HG02610 (cell line): ENCODE measurements at regions not wholly inside any gene's neighbourhood (a gene's known extent, or its start where the extent isn't known, plus 50 kb on each side); places are given as distances from the start of the nearest gene placed in this dataset.

ENCODE experiments used
- ATAC-seq: cut with Tn5 transposase; IDR thresholded peaks from one replicate; pipeline ENCODE4 v1.9.1; 2021; ENCODE audit warnings: mild to moderate bottlenecking, moderate library complexity; ENCODE audit not compliant: unreplicated experiment

DNA sequence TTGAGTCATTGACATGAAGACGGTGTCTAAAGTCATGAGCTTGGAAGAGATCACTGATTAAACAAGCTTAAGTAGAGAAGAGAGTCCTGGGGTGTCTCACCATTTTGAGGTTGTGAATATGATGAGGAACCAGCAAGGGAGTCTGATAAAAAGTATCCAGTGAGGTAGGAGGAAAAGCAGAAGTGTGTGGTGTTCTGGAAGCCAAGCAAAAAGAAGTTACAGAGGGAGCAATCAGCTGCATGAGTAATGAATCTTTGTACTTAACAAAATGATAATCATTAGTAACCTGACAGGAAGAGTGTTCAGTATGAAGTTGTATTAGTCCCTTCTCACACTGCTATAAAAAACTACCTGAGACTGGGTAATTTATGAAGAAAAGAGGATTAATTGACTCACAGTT lies 131.3 kb downstream of the C11orf87 start:
- no peak for ATAC-seq

DNA sequence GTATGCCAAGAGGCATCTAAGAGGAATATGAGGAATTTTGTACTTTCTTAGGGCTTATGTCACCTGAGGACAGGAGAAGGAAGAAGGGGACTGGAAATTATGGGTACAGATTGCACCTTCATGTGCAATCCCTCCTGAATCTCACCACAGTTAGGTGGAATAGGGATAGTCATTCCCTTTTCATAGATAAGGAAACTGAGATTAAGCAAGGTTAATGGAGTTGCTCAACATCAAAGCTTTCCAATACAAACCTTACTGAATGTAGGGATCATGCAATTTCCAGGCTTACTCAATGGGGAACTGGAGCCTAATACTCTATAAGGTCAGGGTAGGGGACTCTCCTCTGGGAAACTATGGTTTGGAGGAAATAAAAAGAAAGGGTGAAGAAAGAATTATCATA lies 133.0 kb downstream of the C11orf87 start:
- no peak for ATAC-seq

DNA sequence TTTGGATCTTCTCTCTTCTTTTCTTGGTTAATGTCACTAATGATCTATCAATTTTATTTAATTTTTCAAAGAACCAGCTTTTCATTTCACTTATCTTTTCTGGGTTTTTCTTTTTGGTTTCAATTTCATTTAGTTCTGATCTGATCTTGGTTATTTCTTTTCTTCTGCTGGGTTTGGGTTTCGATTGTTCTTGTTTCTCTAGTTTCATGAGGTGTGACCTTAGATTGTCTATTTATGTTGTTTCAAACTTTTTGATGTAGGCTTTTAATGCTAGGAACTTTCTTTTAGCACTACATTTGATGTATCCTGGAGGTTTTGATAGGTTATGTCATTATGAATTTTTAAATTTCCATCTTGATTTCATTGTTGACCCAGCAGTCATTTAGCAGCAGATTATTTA lies 142.3 kb downstream of the C11orf87 start:
- ATAC-seq: no peak

DNA sequence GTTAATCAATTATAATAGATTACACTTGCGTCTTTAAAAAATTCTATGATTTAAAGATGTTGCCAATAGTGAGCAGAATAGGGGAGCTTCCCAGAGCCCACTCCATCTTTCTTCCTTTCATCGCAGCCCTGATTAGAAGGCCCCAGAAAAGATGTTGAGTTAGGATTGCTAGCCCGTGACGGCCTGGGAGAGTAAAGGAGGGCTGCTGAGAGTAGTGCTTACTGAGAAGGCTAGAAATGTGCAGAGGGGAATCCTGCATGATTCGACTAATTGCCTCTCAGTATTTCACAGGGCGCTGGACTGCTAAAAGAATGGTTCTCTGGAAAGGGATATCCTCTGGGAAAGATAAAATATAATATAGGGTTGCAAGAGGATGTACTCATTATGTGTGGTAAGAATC lies 160.5 kb downstream of the C11orf87 start:
- ATAC-seq: no peak

DNA sequence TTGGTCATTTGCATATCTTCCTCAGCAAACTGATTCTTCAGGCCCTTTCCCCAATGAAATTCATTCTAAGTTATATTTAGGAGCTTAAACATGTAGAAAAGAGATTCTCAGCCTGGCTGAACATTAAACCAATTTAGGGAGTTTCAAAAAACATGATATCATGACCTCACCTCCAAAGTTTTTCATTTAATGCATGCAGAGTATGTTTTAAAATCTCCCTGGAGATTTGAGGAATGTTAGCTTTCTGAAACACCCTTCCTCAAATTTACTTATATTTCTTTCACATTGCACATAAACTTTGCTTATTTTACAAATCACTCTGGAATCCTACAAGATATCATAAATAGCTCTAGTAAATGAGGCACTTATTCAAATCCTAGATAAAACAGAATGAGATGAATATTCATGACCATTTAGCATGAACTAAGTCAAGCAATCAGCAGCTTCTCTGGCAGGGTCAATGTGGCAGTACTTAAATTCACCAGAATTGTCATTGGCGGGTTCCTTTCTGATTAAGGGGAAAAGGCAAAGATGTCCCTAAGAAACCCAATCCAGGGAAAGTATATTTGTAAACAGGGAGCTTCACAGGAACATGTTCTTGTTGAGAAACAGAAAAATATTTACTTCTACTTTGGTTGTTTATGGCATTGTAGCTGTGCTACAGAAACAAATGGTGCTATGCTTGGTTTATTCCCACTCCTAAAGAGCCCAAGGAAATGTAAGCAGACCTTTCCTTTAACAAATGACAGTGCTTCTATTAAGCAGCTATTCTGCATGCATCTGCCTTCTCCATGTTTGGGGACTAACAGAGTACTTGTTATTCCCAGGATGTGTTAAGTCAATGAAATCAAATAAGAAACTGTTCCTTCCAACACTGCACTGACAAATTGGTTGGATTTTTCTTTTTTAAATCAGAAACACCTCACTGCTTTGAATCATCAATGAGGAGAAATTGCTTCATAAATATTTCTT lies 162.3 kb downstream of the C11orf87 start:
- no peak for ATAC-seq

DNA sequence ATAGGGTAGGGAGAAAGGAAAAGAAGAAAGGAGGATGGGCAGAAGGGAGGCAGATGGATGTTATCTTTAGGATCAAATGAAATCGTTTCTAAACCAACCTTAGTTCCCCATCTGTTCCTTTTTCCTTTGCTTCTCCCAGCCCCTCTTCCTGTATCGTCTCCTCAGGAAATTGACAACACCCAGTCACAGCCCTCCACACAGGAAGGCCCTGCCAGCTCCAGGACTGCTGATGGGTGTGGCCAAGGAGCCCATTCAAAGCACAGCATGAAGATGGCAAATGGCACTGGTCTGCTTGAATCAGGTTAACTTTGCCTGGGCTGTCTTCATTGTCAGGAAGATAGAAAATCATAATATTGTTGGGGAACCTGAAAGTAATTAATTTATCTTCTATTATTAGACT lies 164.8 kb downstream of the C11orf87 start:
- no peak for ATAC-seq

DNA sequence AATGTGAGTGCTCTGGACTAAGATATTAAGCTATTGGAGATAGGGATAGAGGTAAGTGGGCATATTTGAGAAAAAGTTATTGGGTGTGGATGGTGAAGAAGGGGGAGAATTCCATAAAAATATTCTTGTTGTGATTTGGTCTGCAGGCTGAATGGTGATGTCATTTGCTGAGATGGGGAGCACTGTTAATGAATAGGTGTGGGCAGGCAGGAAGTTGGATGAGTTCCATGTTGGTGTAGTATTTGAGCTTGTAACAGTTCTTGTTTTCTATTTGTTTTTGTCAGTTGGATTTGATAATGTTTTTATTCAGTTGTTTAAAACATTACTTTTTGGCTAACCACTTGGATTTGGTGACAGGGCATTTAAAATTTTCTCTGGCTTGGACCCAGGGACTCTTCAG lies 168.8 kb downstream of the C11orf87 start:
- ATAC-seq: no peak

DNA sequence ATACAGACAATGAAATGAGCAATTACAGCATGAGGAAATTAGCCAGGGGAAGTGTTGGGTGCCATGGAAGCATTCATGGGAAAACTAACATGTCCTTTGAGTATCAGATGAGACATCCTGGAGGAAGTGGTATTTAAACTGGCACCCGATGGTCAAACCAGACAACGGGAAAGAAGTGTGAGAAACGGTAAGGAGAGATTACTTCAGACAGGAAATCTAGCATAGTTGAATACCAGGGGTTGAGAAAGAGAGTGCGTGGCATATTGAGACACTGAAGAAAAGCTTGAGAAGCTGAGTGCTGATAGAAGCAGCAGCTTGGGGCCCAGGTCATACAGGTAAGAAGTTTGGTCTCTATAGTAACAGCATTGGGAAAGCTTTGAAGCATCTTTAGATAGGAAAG lies 175.3 kb downstream of the C11orf87 start:
- no peak for ATAC-seq

DNA sequence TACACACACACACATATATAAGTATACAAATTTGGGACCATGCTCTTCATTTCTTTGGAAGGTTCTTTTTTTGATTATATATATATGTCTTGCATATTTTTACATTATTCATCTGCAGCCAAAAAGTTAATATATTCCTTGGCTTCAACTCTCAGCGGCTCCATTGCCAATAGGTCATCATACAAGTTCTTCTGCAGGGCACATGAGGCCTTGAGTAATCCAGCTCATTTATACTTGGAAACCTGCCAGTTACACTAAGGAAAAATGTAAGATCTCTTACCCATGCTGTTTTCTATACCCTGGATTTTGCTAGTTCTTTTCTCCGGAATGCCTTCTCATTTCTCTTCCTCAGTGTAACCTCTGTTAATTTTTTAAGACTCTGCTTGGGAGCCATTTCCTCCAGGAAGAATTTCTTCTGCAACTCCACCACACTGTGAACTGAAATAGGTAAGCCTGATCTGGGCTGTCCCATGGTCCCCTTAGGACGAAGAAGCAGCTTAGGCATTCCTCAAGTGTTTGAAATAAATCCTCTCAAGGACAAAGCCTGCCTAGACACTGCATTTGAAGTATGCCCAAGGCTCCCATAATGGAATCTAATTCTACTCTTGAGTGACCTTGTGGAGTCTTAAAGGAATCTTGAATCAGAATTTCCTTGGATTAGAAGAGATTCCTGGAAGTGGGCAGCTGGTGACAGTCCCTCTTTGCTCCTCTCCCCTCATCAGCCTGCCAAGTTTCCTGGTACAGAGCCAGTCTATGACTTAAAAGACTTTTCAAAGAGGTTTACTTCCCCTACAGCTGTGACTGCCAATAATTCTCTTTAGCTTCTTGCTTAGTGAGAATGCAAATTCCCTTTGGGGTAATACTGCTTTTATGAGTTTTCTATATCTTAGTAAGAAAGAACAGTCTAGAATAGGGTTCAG lies 182.8 kb downstream of the C11orf87 start:
- ATAC-seq: no peak

DNA sequence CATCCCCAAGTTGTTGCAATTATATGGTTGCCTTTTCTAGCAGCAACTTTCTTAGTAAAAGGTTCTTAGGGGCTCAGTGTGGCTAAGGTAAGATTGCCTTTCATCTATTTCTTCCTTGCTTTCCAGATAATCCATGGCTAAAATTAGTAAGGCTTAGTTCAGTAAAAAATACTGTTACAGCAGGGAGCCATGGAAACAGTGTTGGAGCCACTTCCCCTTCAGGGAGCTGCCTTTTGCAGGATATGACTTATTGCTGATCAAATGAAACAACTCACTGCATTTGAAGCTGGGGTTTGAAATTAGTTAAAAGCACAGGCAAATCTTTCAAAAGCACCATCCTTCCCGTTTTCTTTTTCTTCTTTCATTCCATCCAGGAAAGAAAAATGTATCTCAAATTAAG lies 184.3 kb downstream of the C11orf87 start:
- no peak for ATAC-seq

DNA sequence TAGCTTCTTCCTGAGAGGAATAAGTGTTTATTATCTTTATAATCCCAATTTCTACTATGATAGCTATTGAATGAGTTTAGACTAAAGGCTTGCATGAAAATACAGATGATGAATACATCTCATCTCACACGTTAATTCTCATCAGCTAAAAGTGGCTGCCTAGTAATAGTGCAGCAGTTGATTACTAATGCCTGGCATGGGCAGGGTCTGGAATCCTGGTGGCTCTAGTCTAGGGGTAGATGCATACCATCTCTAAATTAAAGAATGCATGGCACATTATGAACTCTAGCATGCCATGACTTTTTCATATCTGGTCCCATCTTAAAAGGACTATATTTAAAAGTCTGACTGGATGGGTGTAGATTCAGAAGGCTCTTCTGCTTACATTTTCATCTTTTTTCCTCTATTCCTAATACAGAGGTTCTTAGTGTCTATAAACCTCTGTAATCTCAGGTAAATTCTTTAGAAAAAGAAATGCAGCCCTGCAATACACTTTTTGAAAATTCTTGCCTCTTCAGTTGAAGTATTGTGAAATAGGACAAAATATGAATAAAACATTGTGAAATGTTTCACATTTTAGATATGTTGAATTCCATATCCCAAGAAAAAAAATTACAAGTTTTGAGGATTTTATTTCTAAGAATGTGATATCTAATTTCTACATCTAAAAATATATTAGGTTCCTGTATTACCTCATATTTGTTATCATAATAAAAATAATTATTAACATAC lies 187.6 kb downstream of the C11orf87 start:
- ATAC-seq: no peak

DNA sequence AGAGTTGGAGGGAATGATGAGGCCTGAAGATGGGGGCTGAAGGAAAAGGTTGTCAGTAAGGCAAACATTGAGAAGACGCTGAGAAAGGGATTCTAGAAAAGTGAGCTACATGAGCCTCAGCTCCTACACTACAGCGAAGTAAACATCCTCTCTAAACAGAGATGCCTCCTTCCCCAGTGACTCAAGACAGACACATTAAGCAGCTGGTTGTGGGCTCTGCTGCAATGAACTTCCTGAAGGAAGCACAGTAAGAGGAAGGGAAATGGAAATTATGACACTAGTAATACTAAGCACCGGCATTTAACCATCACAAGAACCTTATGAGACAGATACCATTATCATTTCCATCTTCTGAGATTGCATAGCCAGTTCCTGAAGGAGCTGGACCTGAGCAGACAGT lies 190.5 kb downstream of the C11orf87 start:
- no peak for ATAC-seq

DNA sequence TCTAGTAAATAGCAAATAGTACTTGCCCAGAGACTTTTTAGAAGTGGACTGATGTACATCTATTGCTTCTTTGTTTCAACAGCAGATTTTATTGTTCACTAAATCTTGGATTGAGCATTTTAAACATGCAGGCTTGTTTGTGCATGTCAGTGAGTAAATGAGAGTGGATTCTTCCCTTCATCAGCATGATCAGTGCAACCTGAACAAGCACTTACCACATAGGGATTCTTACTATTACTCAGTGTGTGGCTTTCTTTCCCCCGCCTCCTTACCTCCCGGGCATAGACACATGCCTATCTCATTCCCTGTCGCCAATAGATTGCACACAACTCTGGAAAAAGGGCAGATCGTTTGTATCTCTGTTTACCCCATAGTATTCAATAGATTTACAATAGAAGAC lies 197.5 kb downstream of the C11orf87 start:
- no peak for ATAC-seq

DNA sequence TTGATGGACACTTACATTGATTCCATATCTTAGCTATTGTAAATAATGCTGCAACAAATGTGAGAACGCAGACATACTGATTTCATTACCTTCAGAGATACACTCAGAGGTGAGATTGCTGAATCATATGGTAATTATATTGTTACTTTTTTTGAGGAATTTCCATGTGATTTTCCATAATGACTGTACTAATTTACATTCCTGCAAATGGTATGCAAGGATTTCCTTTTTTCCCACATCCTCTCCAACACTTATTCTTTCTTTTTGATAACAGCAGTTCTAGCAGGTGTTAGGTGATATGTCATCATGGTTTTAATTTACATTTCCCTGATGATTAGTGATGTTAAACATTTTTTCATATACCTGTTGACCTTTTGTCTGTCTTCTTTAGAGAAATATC lies 207.7 kb downstream of the C11orf87 start:
- no peak for ATAC-seq

DNA sequence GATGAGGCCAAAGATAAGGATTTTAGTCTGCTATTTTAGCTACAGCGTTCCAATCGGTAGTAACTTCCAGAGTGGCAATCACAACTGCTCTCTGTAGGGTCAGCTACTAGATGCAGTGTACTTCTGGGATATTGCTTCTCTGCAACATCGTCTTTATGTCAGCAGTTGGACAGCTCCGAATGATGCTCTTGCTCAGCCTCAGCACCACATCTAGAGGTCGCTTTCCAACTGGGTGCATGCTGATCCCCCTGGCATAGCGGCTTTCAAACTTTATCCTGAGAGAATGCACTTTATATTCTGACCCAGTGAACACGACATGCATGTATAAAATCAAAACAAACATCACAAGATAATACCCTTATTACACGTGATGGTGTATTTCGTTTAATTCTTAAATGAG lies 219.6 kb downstream of the C11orf87 start:
- ATAC-seq: no peak

DNA sequence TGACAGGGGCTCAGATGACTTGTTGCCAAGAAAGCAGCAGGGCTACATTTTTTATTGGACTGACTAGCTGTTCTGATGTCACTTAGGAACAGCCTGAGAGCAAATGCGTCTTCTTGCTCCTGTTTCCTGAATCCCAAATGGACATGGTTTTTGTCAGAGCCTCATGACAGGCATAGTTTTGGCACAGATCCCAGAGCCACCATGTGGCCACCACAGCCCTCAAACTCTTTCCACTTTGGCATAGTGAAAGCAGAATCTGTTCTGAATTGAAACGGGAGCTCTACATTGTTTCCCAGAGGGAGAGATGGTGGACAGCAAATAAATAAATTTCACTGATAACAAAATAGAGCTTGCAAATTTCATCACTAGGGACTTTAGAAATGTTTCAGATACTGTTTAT lies 222.2 kb downstream of the C11orf87 start:
- no peak for ATAC-seq

DNA sequence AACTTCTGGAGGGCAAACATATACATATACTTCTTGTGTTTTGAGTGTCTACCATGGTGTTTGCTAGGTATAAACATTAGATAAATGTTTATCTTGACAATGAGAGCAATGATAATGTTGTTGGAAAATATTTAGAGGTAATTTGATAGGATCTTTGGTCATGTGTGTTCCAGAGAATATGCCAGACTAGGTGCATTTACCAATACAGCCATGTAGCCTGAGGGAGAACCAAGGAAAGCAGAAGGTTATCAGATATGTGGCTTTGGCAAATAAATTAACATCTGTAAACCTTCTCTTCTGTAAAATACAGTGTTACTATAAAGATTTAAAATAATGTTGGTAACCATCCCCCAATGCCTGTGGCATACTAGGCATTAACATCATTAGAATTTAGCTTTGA lies 226.8 kb downstream of the C11orf87 start:
- no peak for ATAC-seq

DNA sequence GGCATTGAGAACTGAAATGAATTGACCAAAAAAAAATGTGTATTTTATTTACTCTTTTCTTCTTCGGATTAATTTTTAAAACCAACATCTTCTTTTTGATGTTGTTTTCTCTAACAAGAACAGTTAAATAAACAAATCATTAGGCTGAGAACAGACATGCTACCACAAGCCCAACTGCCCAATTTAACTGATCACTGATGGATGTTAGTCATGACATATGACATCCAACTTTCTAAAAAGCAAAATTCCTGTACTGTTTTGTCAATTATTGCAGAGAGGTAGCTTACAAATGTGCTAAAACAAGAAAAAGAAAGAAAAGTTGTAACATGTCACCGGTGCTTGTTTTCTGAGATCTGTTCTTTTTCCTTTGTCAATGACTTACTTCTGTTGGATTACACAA lies 232.1 kb downstream of the C11orf87 start:
- no peak for ATAC-seq

DNA sequence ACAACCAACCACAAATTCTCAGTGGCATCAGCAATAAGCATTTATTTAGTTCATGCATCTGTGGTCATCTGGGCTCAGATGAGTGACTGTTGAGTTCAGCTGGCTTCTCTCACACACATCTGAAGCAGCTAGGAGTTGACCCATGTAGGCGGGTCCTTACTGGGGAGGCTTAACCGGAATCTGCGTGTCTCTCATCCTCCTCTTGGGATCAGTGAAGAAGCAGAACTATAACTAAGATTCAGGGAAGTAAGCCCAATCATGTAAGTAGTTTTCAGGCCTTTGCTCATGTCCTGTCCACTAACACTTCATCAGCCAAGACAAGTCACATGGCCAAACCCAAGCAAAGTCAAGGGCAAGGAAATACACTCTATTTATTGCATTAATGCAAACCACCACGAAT lies 236.2 kb downstream of the C11orf87 start:
- ATAC-seq: no peak

DNA sequence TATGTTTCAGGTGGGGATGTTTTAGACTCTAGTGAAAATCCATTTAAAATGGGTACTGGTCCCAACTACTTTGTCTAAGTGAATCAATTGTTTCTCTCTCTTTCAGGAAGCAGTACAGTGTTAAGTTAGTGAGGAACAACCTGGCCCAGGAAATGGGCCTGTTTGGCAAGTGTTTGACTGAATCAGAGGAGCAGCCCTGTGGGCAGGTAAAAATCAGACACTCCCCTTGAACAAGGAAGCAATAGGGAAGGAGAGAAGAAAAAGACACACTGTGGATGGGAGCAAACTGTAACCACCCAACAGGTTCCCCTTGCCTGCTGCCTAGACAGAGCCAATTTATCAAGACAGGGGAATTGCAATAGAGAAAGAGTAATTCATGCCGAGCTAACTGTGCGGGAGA lies 245.7 kb downstream of the C11orf87 start:
- ATAC-seq: no peak

DNA sequence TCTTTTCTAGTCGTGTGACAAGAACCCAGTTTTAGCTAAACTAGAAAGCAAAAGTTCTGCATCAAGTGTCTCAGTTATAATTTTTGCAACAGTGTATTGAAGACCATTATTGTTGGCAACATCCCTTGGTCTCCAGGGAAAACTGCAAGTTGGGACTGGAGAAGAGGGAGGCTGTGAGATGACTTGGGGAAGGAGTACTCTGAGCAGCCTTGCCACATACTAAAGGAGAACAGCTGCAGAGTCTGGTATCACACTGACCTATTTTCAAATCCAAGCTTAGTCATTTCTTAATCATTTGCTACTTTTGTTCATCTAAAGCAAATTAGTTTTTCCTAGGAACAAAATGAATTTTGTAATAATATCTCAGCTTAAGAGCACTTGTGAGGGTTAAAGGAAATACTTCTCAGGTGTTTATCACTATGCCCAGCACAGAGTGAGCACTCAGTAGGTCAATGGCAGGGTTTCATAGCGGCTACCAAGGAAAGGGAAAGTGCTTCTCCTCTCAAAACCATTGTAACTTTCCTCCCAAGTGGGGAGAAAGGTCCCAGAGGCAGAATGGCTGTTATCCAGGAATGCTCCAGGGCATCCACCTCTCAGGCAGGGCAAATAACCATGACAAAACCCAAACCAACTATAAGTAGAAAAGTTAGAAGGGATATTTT lies 247.1 kb downstream of the C11orf87 start:
- no peak for ATAC-seq
